Spleen (tissue), 11 donors: ENCODE measurements at regions not wholly inside any gene's neighbourhood (a gene's known extent, or its start where the extent isn't known, plus 50 kb on each side); places are given as distances from the start of the nearest gene placed in this dataset.

Experiments used
- DNase-seq: peaks from one replicate; pipeline ENCODE4 v3.0.0-alpha.2; 2020
- H3K27ac ChIP-seq, 8 donors: fragments of 200-600 bp; sonication (generic) in 7 of 8; 1 replicate in 4 of 8; 2 replicates in 4 of 8; pipeline versions ENCODE4 v1.5.0 to v1.8.0; 2016 to 2021; ENCODE audit warnings: inconsistent platforms in 4 of 8, mild to moderate bottlenecking in 4 of 8, moderate library complexity in 1 of 8
- H3K27me3 ChIP-seq, 7 donors: fragments of 200-600 bp; sonication (generic) in 6 of 7; replicated peaks in 1 of 7; 1 replicate in 4 of 7; 2 replicates in 3 of 7; pipeline versions ENCODE4 v1.5.0 to v1.8.0; 2016 to 2021; ENCODE audit warnings: inconsistent platforms in 3 of 7, mild to moderate bottlenecking in 1 of 7
- H3K36me3 ChIP-seq, 6 donors: fragments of 200-600 bp; sonication (generic) in 5 of 6; 1 replicate in 4 of 6; 2 replicates in 2 of 6; pipeline versions ENCODE4 v1.5.0 to v1.8.0; 2016 to 2021; ENCODE audit warnings: inconsistent platforms in 2 of 6
- H3K4me1 ChIP-seq, 6 donors: fragments of 200-600 bp; sonication (generic) in 5 of 6; 1 replicate in 3 of 6; 2 replicates in 3 of 6; pipeline versions ENCODE4 v1.5.0 to v1.8.0; 2016 to 2021; ENCODE audit warnings: inconsistent platforms in 3 of 6
- H3K4me3 ChIP-seq, 8 donors: fragments of 200-600 bp; sonication (generic) in 7 of 8; 1 replicate in 4 of 8; 2 replicates in 4 of 8; pipeline versions ENCODE4 v1.5.0 to v1.8.0; 2016 to 2021; ENCODE audit warnings: inconsistent platforms in 4 of 8, mild to moderate bottlenecking in 4 of 8, moderate library complexity in 2 of 8
- H3K9me3 ChIP-seq, 8 donors: fragments of 200-600 bp; sonication (generic) in 7 of 8; 1 replicate in 4 of 8; 2 replicates in 4 of 8; pipeline versions ENCODE4 v1.5.0 to v1.8.0; 2016 to 2021; ENCODE audit warnings: inconsistent platforms in 4 of 8
- CTCF ChIP-seq, 11 experiments: fragments of 200-600 bp in 7 of 11; fragments of 450-650 bp in 4 of 11; sonication (generic) in 4 of 11; IDR thresholded peaks in 8 of 11; conservative IDR thresholded peaks in 3 of 11; 1 replicate in 7 of 11; 2 replicates in 4 of 11; pipeline versions ENCODE4 v1.4.0 to v1.8.0; 2016 to 2021; ENCODE audit warnings: antibody characterized with exemption in 11 of 11, inconsistent platforms in 4 of 11, mild to moderate bottlenecking in 1 of 11
- POLR2A ChIP-seq, 3 donors: fragments of 450-650 bp; IDR thresholded peaks; one replicate each; pipeline ENCODE4 v1.5.1; 2017; ENCODE audit warnings: antibody characterized with exemption in 3 of 3, mild to moderate bottlenecking in 1 of 3
- POLR2AphosphoS5 ChIP-seq, 3 donors: sonication (generic); formaldehyde crosslinking; IDR thresholded peaks; one replicate each; pipeline ENCODE4 v1.5.1; 2017; ENCODE audit warnings: antibody characterized with exemption in 3 of 3
- WGBS, 5 donors: extraction: QIAGEN DNeasy Blood & Tissue Kit in 3 of 5; methylation state at CpG; one replicate each; pipeline versions ENCODE4 v1.1.5 to v1.1.7; 2013 to 2018; 5-methylcytosine and 5-hydroxymethylcytosine counted together
- intact Hi-C: fragments of 100-400 bp; cut with DNase I; formaldehyde crosslinking; loops from one replicate; pipeline ENCODE4 v1.15.0; 2023; ENCODE audit warnings: low total_unique reads
- donor health status: healthy with polysubstance abuse.
- donor health status: DM: no; HTN: no; CAD: no; lungs with moderate emphysema.
- donor health status: DM: no; HTN: no; CAD: no.
- donor health status: Bipolar disorder and iron deficiency.
- donor health status: healthy.
- donor health status: DM: no; HTN: no; CAD: no.
- donor health status: DM: yes; HTN: yes; CAD: no.

- Histone ChIP-seq H3K27ac (no peak overlapping the region), H3K27me3 (no peaks in the 10 kb centered on the region), H3K9me3 (no peaks in the 10 kb centered on the region), H3K4me1 (peaks cover 0 to 23% (median 11%) of the 10 kb centered on the region in 6 donors), H3K36me3 (no peaks in the 10 kb centered on the region), H3K4me3 (no peak overlapping the region)
- TF ChIP-seq POLR2A (IDR thresholded peaks at IDR 0.05) (no peak), CTCF (IDR thresholded peaks at IDR 0.05 in 8 of 11, conservative IDR thresholded peaks at IDR 0.05 in 3 of 11) (no peak), POLR2AphosphoS5 (IDR thresholded peaks at IDR 0.05) (no peak)
- intact Hi-C loops = no loop called here
- WGBS, 5 donors = 72 to 84% (median 81%) methylated on average over 4 of the region's 4 CpGs
- no peak for DNase-seq
Measured at GRCh38 chr3:72548981-72549380, 299.3 kb downstream of the SHQ1 start.

GRCh38 chr3:72548461-72548860 lies 299.8 kb downstream of the SHQ1 start:
- 0 to 45% (median 0%) methylated on average over 1 of the region's 1 CpG for whole genome bisulfite sequencing, 5 donors
- no peaks in the 10 kb centered on the region for H3K9me3 ChIP-seq
- no peak overlapping the region for H3K4me3 ChIP-seq
- TF ChIP-seq POLR2AphosphoS5 (IDR thresholded peaks at IDR 0.05) (no peak), POLR2A (IDR thresholded peaks at IDR 0.05) (no peak), CTCF (IDR thresholded peaks at IDR 0.05 in 8 of 11, conservative IDR thresholded peaks at IDR 0.05 in 3 of 11) (no peak)
- peaks cover 0 to 23% (median 11%) of the 10 kb centered on the region in 6 donors for H3K4me1 ChIP-seq
- DNase-seq = no peak
- no peaks in the 10 kb centered on the region for H3K36me3 ChIP-seq
- H3K27ac ChIP-seq = no peak overlapping the region
- intact Hi-C loops = no loop called here
- no peaks in the 10 kb centered on the region for H3K27me3 ChIP-seq

GRCh38 chr3:72547183-72547582 lies 301.1 kb downstream of the SHQ1 start:
- Histone ChIP-seq H3K9me3 (no peaks in the 10 kb centered on the region), H3K4me3 (no peak overlapping the region), H3K4me1 (peaks cover 0 to 29% (median 11%) of the 10 kb centered on the region in 6 donors), H3K36me3 (no peaks in the 10 kb centered on the region), H3K27ac (no peak overlapping the region), H3K27me3 (no peaks in the 10 kb centered on the region)
- no peak for TF ChIP-seq POLR2A (IDR thresholded peaks at IDR 0.05)
- TF ChIP-seq POLR2AphosphoS5 (IDR thresholded peaks at IDR 0.05) = no peak
- TF ChIP-seq CTCF (IDR thresholded peaks at IDR 0.05 in 8 of 11, conservative IDR thresholded peaks at IDR 0.05 in 3 of 11) = no peak
- no peak for DNase-seq
- intact Hi-C loops = no loop called here
- 77 to 90% (median 84%) methylated on average over 3 of the region's 3 CpGs for WGBS, 5 donors

GRCh38 chr3:72544239-72544638 lies 304.0 kb downstream of the SHQ1 start:
- intact Hi-C loops = no loop called here

More at GRCh38 chr3:72544239-72544638, 304.0 kb downstream of the SHQ1 start:
- no peak for TF ChIP-seq POLR2AphosphoS5 (IDR thresholded peaks at IDR 0.05)
- no peak for TF ChIP-seq POLR2A (IDR thresholded peaks at IDR 0.05)
- TF ChIP-seq CTCF (IDR thresholded peaks at IDR 0.05 in 8 of 11, conservative IDR thresholded peaks at IDR 0.05 in 3 of 11) = no peak
- H3K36me3 ChIP-seq = no peaks in the 10 kb centered on the region
- no peak overlapping the region for H3K4me3 ChIP-seq
- peaks cover 0 to 8% (median 5%) of the 10 kb centered on the region in 8 donors for H3K9me3 ChIP-seq
- no peak overlapping the region for H3K27ac ChIP-seq
- no peak for DNase-seq
- WGBS, 5 donors = 82 to 95% (median 86%) methylated on average over 4 of the region's 4 CpGs
- H3K4me1 ChIP-seq = peaks cover 0 to 15% (median 2%) of the 10 kb centered on the region in 6 donors
- H3K27me3 ChIP-seq = no peaks in the 10 kb centered on the region
